Stimulated activated naive CD8-positive, alpha-beta T cell treated with anti-CD3 and anti-CD28 coated beads, Interleukin-15, Interleukin-2, amounts not matched to agents 100 U/mL and 50 U/mL, for 24 hours (primary cell): ENCODE measurements at regions not wholly inside any gene's neighbourhood (a gene's known extent, or its start where the extent isn't known, plus 50 kb on each side); places are given as distances from the start of the nearest gene placed in this dataset.
A peak's percentile ranks its signal among the peaks of the same experiment; 100 is the strongest.

Experiments
- ATAC-seq: fragments of 150-1000 bp; cut with Tn5 transposase; one replicate; pipeline ENCODE4 v1.10.0; 2021
- DNase-seq: peaks from one replicate; pipeline ENCODE4 v3.0.0; 2021

DNA sequence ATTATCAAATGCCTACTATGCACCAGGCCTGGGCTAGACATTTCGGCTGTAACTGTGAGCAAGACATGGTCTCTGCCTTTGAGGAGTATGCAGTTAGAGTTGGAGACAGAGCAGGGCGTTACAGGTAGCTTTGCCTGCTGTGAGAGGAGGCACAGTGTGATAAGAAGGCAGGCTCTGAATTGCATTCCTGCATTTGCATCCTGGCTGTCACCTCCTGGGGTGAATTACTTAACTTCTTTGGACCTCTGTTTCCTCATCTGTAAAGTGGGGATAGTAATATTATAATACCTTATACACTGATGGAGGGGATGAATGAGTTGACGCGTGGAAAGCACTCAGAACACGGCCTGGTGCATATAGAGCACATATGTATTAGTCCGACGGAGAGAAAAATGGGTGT lies 118.1 kb upstream of the ARHGAP20 start:
- no peak for DNase-seq
- no peak for ATAC-seq

GRCh38 chr11:110829873-110830272 lies 117.6 kb upstream of the ARHGAP20 start:
- no peak for ATAC-seq
- DNase-seq, result no peak

DNA sequence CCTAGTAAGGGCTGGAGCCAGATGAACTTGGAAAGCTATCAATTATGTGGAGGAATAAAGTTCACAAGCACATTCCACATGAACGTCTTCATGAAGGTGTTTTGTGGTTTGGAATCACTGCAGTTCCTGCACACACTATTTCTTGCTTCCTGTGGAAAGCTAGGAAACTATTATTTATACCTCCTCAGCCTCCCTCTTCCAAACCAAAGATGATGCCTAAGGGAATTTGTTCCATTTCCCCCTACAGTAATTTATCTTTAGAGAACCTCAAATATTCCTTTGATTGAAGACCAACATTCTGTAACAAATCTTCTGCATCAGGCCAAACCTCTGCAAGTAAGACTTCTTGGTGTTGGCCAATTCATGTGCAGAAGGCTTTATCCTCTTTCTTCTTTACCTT lies 115.8 kb upstream of the ARHGAP20 start:
- DNase-seq, result no peak
- no peak for ATAC-seq

- DNase-seq, result no peak
- ATAC-seq, result no peak
Measured at GRCh38 chr11:110827276-110827675, 115.0 kb upstream of the ARHGAP20 start.

- no peak for ATAC-seq
- no peak for DNase-seq
Measured at GRCh38 chr11:110824912-110825620, 112.8 kb upstream of the ARHGAP20 start.

DNA sequence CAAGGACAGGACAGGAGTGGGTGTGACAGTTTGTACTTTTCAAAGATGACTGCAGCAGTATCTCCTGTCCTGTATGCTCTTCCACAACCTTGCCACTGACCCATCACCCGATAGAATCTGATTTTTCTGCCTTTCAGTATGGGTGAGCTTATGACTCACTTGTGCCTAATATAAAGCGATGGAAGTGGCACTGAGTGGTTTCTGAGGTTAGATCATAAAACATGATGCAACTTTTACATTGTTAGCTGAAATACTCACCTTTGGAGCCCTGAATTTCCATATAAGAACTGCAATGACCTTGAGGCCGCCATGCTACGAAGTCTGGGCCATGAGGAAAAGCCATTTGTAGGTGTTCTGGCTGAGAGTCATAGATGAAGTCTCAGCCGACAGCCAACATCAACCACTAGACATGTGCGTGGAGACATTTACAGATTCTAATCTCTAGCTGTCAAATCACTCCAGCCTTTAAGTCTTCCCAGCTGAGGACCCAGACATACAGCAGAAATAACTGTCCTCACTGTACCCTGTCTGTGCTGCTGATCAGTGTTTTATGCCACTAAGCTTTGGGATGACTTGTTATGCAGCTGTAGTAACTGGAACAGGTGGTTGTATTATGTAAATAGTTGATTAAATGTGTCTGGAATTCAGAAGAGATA lies 105.9 kb upstream of the ARHGAP20 start:
- DNase-seq, result peak; percentile 10
- peak; percentile 87 for ATAC-seq

DNA sequence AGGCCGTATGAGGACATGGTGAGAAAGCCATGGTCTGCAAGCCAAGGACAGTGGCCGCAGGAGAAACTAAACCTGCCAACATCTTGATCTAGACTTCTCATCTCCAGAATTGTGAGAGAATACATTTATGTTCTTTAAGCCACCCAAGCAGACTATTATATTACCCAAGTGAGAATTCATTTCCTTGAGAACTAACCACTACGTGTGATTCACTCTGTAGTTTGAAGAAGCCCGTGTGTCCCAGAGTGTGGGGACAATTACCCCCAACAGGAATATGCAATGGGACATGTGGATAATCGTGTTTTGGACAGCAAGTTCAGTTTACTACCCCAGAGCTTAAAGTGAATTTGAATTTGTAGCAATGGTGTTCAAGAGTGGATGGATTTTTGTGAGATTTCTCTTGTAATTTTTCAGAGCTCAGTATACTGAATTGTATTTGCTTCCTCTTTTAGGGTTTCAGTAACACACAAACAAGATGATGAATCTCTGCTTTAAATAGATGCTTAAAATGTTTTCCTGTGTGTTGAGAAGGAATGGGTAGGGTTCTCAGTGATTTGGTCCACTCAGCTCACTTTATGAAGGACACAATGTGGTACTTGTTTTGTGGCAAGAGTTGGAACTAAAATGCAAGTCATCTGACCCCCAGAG lies 100.0 kb upstream of the ARHGAP20 start:
- ATAC-seq, result no peak
- no peak for DNase-seq

DNA sequence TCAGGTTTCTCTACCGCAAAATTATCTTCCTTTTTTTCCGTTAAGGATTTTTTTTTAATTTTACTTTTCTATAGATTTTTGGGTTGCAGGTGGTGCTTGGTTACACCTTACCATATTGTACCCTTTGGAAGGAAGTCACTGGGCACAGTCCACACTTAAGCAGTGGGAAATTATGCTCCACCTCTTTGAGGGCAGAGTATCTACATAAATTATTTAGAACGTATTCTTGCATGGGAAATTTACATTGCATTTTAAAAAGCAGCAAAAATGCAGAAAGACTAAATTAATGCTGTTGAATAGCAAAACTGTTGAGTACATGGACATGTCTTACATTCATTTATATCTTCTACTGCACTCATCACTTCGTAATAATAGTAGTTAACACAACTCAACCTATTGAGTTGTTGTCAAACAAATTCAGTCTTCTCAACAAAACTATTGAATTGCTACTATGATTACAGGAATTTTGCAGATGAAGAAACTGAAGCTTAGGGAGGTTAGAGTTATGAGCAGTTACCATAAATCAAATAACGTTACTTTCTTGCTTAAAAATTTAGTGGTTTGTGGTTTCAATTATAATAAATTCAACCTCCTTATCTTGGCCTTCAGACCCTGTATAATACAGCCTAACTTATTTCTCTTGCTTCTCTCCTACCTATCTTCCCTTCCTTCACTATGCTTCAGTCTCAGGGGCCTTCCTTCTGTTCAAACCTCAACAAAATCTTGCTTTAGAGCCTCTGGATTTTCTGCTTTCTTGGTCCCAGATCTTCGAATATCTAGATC lies 97.4 kb upstream of the ARHGAP20 start:
- no peak for ATAC-seq
- no peak for DNase-seq

GRCh38 chr11:110808248-110808647 lies 96.0 kb upstream of the ARHGAP20 start:
- ATAC-seq (no peak), DNase-seq (no peak)

- ATAC-seq, result no peak
- DNase-seq, result no peak
Measured at GRCh38 chr11:110807801-110808200, 95.6 kb upstream of the ARHGAP20 start.

DNA sequence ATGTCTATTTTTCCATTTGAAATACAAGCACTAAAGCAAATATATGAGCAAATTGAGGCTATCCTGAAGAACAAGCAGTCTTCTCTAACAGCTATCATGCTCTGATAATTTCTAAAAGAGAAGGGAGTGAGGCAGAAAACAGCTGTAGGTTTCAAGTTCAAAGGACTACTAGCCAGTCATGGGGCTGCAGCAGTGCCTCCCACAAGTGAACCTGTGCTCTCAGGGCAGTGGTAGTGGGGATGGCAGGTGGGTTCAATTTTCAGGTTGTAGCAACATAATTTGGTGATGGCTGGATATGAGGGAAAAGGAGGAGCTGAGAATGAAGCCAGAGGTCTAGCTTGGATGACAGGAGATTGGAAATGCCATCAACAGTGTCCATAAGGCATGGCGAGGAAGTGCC lies 93.5 kb upstream of the ARHGAP20 start:
- DNase-seq (no peak), ATAC-seq (no peak)

- DNase-seq (no peak), ATAC-seq (no peak)
Measured at GRCh38 chr11:110802162-110802561, 89.9 kb upstream of the ARHGAP20 start.

- no peak for DNase-seq
- no peak for ATAC-seq
Measured at GRCh38 chr11:110801328-110801727, 89.1 kb upstream of the ARHGAP20 start.

- ATAC-seq (no peak), DNase-seq (no peak)
Measured at GRCh38 chr11:110798201-110798900, 86.1 kb upstream of the ARHGAP20 start.

DNA sequence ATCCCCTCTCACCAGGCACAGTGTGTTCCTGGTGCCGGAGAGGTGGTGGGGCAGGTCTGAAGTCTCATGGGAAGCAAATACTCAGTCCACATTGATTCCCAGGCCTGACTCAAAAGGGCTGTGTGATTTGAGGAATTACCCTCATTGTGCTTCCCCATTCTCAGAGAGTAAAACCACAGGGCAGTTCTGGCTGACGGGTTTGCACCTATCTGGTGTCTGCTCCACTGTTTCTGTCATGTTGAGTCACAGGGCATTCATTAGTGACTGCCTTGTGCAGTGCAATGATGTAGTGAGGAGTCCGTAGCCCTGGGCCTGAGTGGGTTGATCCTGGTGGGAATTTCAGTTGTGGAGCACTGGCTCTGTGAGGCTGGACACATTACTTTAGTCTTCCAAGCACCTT lies 85.2 kb upstream of the ARHGAP20 start:
- ATAC-seq (peak; percentile 76), DNase-seq (peak; percentile 7)

DNA sequence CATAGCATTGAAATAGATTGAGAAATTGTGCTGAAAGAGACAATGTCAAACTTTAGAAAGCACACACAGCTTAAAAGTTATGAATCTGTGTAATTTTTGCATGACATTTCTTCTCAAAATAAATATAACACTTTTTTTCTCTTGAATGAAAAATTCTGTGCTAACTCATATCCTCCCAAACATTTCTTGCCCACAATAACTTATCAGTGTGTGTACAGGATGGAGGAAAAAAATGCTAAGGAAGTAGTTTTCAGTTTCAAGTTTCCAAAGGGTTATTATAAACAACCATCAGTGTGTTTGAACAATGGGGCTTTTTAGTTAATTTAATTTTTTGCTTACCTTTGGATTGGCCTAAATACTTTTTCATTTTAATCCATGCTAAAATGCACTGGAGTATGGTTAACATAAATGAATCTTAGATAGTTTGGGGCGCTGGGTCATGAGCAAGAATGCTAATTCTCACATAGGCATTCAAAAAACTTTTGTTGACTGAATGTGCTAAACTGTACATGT lies 82.9 kb upstream of the ARHGAP20 start:
- DNase-seq, result no peak
- ATAC-seq, result no peak

GRCh38 chr11:110793556-110793955 lies 81.3 kb upstream of the ARHGAP20 start:
- no peak for ATAC-seq
- DNase-seq, result no peak

DNA sequence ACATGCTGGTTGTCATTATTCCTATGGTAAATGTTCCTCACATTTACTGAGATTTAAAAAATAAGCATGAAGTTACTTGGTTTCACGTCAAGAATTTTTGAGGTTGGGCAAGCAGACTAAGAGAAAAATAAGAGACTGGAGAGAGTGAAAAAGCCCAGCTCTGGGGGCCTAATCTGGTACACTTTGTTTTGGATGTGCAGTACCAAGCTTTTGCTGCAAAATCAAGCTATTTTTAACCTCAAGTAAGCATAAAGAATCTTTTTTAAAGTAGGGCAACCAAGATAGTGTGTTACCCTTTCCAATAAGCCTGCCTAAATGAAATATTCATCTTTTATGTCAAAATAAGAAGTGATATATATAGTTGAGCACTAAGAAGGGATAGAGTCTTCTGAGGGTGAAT lies 79.4 kb upstream of the ARHGAP20 start:
- ATAC-seq, result no peak
- no peak for DNase-seq

- DNase-seq (no peak), ATAC-seq (no peak)
Measured at GRCh38 chr11:110787680-110788079, 75.4 kb upstream of the ARHGAP20 start.

DNA sequence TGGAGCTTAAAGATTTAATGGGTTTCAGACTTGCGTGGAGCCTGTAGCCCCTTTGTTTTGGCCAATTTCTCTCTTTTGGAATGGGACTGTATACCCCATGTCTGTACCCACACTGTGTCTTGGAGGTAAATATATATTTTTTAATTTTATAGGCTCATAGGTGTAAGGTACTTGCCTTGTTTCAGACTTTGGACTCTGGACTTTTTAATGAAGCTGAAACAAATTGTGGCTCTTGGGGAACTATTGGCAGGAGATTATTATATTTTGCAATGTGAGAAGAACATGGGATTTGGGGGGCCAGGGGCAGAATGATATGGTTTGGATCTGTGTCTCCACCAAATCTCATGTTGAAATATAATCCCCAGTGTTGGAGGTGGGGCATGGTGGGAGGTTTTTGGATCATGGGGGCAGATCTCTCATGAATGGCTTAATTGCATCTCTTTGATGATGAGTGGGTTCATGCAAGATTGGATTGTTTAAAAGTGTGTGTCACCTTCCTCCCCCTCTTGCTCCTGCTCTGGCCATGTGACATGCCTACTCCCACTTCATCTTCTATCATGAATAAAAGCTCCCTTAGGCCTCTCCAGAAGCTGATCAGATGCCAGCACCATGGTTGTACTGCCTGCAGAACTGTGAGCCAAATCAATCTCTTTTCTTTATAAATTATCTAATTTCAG lies 74.1 kb upstream of the ARHGAP20 start:
- no peak for ATAC-seq

GRCh38 chr11:110785398-110785797 lies 73.2 kb upstream of the ARHGAP20 start:
- no peak for DNase-seq
- no peak for ATAC-seq

More for the DNA sequence above, 74.1 kb upstream of the ARHGAP20 start:
- DNase-seq, result no peak
